Liver (tissue), 8 donors: ENCODE measurements at regions not wholly inside any gene's neighbourhood (a gene's known extent, or its start where the extent isn't known, plus 50 kb on each side); places are given as distances from the start of the nearest gene placed in this dataset.

Experiments used
- DNase-seq: peaks from one replicate; pipeline ENCODE4 v3.0.0-alpha.2; 2017; ENCODE audit warnings: low spot score
- H3K27ac ChIP-seq, 2 donors: one replicate each; pipeline ENCODE4 v1.7.0; 2013; ENCODE audit warnings: inconsistent platforms in 2 of 2, low read length in 2 of 2, control low read depth in 1 of 2, low read depth in 1 of 2, mild to moderate bottlenecking in 1 of 2
- H3K27me3 ChIP-seq, 4 donors: one replicate each; pipeline versions ENCODE4 v1.6.1 to v1.7.0; 2013; ENCODE audit warnings: low read length in 3 of 4, inconsistent platforms in 1 of 4, mild to moderate bottlenecking in 1 of 4, moderate library complexity in 1 of 4; ENCODE audit not compliant: control insufficient read depth in 4 of 4, insufficient read depth in 4 of 4
- H3K36me3 ChIP-seq, 4 donors: one replicate each; pipeline versions ENCODE4 v1.6.1 to v1.7.0; 2013; ENCODE audit warnings: low read length in 3 of 4, mild to moderate bottlenecking in 3 of 4, low read depth in 1 of 4, moderate library complexity in 1 of 4; ENCODE audit not compliant: control insufficient read depth in 4 of 4, insufficient read depth in 3 of 4
- H3K4me1 ChIP-seq, 4 donors: one replicate each; pipeline versions ENCODE4 v1.6.1 to v1.7.0; 2013; ENCODE audit warnings: low read length in 3 of 4, mild to moderate bottlenecking in 3 of 4, moderate library complexity in 1 of 4; ENCODE audit not compliant: control insufficient read depth in 4 of 4, insufficient read depth in 4 of 4
- H3K4me3 ChIP-seq, 3 donors: one replicate each; pipeline versions ENCODE4 v1.6.1 to v1.7.0; 2013; ENCODE audit warnings: low read length in 3 of 3, control low read depth in 1 of 3, low read depth in 1 of 3, mild to moderate bottlenecking in 1 of 3
- H3K9ac ChIP-seq, 2 donors: one replicate each; pipeline ENCODE4 v1.7.0; 2013; ENCODE audit warnings: low read length in 2 of 2, mild to moderate bottlenecking in 2 of 2, moderate library complexity in 2 of 2, control low read depth in 1 of 2, low read depth in 1 of 2
- H3K9me3 ChIP-seq, 4 donors: one replicate each; pipeline versions ENCODE4 v1.6.1 to v1.7.0; 2013; ENCODE audit warnings: low read length in 3 of 4; ENCODE audit not compliant: control insufficient read depth in 4 of 4
- ATF3 ChIP-seq: IDR thresholded peaks from 2 replicates; pipeline ENCODE4 v1.6.1; 2016; ENCODE audit warnings: antibody characterized with exemption
- EGR1 ChIP-seq, 2 donors: IDR thresholded peaks; 2 replicates each; pipeline ENCODE4 v1.6.1; 2016 to 2018; ENCODE audit warnings: antibody characterized with exemption in 2 of 2, low read depth in 2 of 2
- FOXA1 ChIP-seq: IDR thresholded peaks from 2 replicates; pipeline ENCODE4 v1.6.1; 2016; ENCODE audit warnings: antibody characterized with exemption
- FOXA2 ChIP-seq: IDR thresholded peaks from 2 replicates; pipeline ENCODE4 v1.6.1; 2016; ENCODE audit warnings: antibody characterized with exemption
- GABPA ChIP-seq, 2 donors: IDR thresholded peaks in 1 of 2; conservative IDR thresholded peaks in 1 of 2; 2 replicates each; pipeline ENCODE4 v1.6.1; 2016; ENCODE audit warnings: antibody characterized with exemption in 2 of 2, mild to moderate bottlenecking in 1 of 2, moderate library complexity in 1 of 2
- HNF4A ChIP-seq, 2 donors: conservative IDR thresholded peaks; 2 replicates each; pipeline ENCODE4 v1.6.1; 2016; ENCODE audit warnings: antibody characterized with exemption in 2 of 2, mild to moderate bottlenecking in 2 of 2
- HNF4G ChIP-seq: IDR thresholded peaks from 2 replicates; pipeline ENCODE4 v1.6.1; 2016; ENCODE audit warnings: antibody characterized with exemption
- JUND ChIP-seq, 2 donors: IDR thresholded peaks; 2 replicates each; pipeline ENCODE4 v1.6.1; 2016; ENCODE audit warnings: antibody characterized with exemption in 2 of 2
- NR2F2 ChIP-seq: IDR thresholded peaks from 2 replicates; pipeline ENCODE4 v1.6.1; 2016; ENCODE audit warnings: antibody characterized with exemption
- RAD21 ChIP-seq, 2 donors: IDR thresholded peaks; 2 replicates each; pipeline ENCODE4 v1.6.1; 2016; ENCODE audit warnings: antibody characterized with exemption in 2 of 2, mild to moderate bottlenecking in 2 of 2
- RXRA ChIP-seq, 2 donors: IDR thresholded peaks; 2 replicates each; pipeline ENCODE4 v1.6.1; 2017 to 2018; ENCODE audit warnings: antibody characterized with exemption in 2 of 2, mild to moderate bottlenecking in 1 of 2
- SP1 ChIP-seq: IDR thresholded peaks from 2 replicates; pipeline ENCODE4 v1.6.1; 2018; ENCODE audit warnings: antibody characterized with exemption, mild to moderate bottlenecking
- TAF1 ChIP-seq: conservative IDR thresholded peaks from 2 replicates; pipeline ENCODE4 v1.6.1; 2016; ENCODE audit warnings: antibody characterized with exemption, mild to moderate bottlenecking
- YY1 ChIP-seq: IDR thresholded peaks from 2 replicates; pipeline ENCODE4 v1.6.1; 2016; ENCODE audit warnings: antibody characterized with exemption, mild to moderate bottlenecking
- WGBS: extraction: QIAGEN DNeasy Blood & Tissue Kit; methylation state at CpG from one replicate; pipeline ENCODE4 v1.1.7; 2013; 5-methylcytosine and 5-hydroxymethylcytosine counted together
- TF ChIP-seq, protein P1 (sequence below): IDR thresholded peaks from 2 replicates; pipeline ENCODE4 v1.6.1; 2016; ENCODE audit warnings: antibody characterized with exemption
- TF ChIP-seq, protein P2 (sequence below): fragments of 150-350 bp; IDR thresholded peaks from 2 replicates; pipeline ENCODE4 v1.5.1; 2017; ENCODE audit warnings: improper control_type of control experiment, low read depth, low read length; ENCODE audit not compliant: missing input control
- donor health status: healthy.
- donor health status: healthy.
- donor health status: healthy.
- donor health status: healthy.
- donor health status: healthy.

- H3K9ac ChIP-seq, result no peak overlapping the region
- no peaks in the 10 kb centered on the region for H3K9me3 ChIP-seq
- H3K36me3 ChIP-seq, result no peaks in the 10 kb centered on the region
- no peak for TF ChIP-seq FOXA2
- TF ChIP-seq EGR1 (IDR thresholded peaks at IDR 0.05; ENCODE audit: low read depth in 2 of 2), result no peak
- TF ChIP-seq SP1, result no peak
- no peak for TF ChIP-seq TAF1
- DNase-seq, result no peak
- WGBS, result 55% methylated on average over 2 of the region's 2 CpGs
- H3K4me1 ChIP-seq, result no peaks in the 10 kb centered on the region
- no peak overlapping the region for H3K4me3 ChIP-seq
- peaks cover 0 to 3% (median 0%) of the 10 kb centered on the region in 4 donors for H3K27me3 ChIP-seq
- H3K27ac ChIP-seq, result no peak overlapping the region
These were observed 236.8 kb upstream of the TBC1D5 start for GRCh38 chr3:17979252-17979651.

- Histone ChIP-seq H3K4me3 (no peak overlapping the region), H3K27me3 (peaks cover 0 to 4% (median 0%) of the 10 kb centered on the region in 4 donors), H3K9ac (no peak overlapping the region), H3K4me1 (no peaks in the 10 kb centered on the region), H3K27ac (no peak overlapping the region), H3K9me3 (no peaks in the 10 kb centered on the region), H3K36me3 (no peaks in the 10 kb centered on the region)
- 87% methylated on average over 1 of the region's 1 CpG for WGBS
- TF ChIP-seq ATF3 (no peak), NR2F2 (no peak), GABPA (IDR thresholded peaks at IDR 0.05 in 1 of 2, conservative IDR thresholded peaks at IDR 0.05 in 1 of 2) (no peak), RXRA (IDR thresholded peaks at IDR 0.05) (no peak), TAF1 (no peak), YY1 (no peak), SP1 (no peak), HNF4G (no peak)
- TF ChIP-seq, protein P1, sequence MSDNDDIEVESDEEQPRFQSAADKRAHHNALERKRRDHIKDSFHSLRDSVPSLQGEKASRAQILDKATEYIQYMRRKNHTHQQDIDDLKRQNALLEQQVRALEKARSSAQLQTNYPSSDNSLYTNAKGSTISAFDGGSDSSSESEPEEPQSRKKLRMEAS, result no peak
- no peak for DNase-seq
These were observed 231.9 kb upstream of the TBC1D5 start for GRCh38 chr3:17974206-17974841.

DNA sequence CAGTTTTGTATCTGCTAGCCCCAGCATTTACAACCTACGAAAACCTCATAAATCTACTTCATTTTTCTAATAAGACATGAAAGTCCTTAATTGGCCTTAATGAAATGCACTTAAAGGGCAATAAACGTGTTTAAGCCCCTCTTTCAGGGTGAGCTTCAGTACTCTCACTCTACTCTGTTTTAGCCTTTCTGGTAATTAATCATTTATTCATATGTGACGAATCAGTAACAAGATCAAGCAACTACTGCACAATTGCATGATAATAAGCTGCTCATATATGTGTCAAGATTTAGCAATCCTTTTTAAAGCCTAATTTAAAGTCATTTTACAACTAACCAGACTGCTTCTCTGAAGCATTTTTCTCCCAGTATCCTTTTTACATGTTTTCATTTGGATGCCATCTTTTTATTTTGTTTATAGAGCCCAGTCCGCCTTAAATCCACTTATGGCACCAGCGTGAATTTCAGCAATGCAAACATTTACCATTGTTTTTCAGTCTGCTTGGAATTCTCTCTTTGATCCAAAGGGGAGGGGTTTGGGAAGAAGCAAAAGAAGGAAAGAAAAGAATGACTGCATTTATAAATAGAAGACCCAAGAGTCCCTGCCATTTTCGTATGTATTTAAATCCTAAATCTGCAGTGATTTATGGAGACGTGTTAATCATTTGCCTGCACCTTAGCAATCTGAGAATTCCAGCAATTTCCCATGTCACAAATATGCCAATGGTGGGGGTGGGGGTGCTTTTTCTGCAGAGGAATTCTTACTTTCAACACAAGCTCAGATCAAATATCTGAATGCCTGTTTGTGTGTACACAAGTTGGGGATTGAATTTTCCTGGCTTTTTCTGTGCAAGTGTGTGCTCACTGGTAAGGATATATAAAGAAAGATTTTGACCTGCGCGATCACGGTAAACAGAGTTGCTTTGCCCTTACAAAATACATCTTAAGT lies 230.8 kb upstream of the TBC1D5 start:
- no peak overlapping the region for H3K27ac ChIP-seq
- TF ChIP-seq GABPA (IDR thresholded peaks at IDR 0.05 in 1 of 2, conservative IDR thresholded peaks at IDR 0.05 in 1 of 2), result no peak
- no peak for TF ChIP-seq SP1
- TF ChIP-seq, protein P2, sequence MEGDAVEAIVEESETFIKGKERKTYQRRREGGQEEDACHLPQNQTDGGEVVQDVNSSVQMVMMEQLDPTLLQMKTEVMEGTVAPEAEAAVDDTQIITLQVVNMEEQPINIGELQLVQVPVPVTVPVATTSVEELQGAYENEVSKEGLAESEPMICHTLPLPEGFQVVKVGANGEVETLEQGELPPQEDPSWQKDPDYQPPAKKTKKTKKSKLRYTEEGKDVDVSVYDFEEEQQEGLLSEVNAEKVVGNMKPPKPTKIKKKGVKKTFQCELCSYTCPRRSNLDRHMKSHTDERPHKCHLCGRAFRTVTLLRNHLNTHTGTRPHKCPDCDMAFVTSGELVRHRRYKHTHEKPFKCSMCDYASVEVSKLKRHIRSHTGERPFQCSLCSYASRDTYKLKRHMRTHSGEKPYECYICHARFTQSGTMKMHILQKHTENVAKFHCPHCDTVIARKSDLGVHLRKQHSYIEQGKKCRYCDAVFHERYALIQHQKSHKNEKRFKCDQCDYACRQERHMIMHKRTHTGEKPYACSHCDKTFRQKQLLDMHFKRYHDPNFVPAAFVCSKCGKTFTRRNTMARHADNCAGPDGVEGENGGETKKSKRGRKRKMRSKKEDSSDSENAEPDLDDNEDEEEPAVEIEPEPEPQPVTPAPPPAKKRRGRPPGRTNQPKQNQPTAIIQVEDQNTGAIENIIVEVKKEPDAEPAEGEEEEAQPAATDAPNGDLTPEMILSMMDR, result no peak
- TF ChIP-seq NR2F2, result no peak
- no peak for TF ChIP-seq YY1
- no peak for TF ChIP-seq ATF3
- no peak for TF ChIP-seq RAD21 (IDR thresholded peaks at IDR 0.05)
- TF ChIP-seq JUND (IDR thresholded peaks at IDR 0.05), result no peak
- no peak for TF ChIP-seq HNF4G
- no peak for TF ChIP-seq HNF4A (conservative IDR thresholded peaks at IDR 0.05)
- TF ChIP-seq TAF1, result no peak
- TF ChIP-seq, protein P1, result no peak
- no peak for TF ChIP-seq FOXA1
- TF ChIP-seq EGR1 (IDR thresholded peaks at IDR 0.05; ENCODE audit: low read depth in 2 of 2), result no peak
- no peak for TF ChIP-seq RXRA (IDR thresholded peaks at IDR 0.05)
- no peak overlapping the region for H3K4me3 ChIP-seq
- no peaks in the 10 kb centered on the region for H3K4me1 ChIP-seq
- H3K9ac ChIP-seq, result no peak overlapping the region
- H3K36me3 ChIP-seq, result no peaks in the 10 kb centered on the region
- H3K9me3 ChIP-seq, result peaks cover 0 to 1% (median 0%) of the 10 kb centered on the region in 4 donors
- H3K27me3 ChIP-seq, result peaks cover 0 to 7% (median 0%) of the 10 kb centered on the region in 4 donors
- WGBS, result 43% methylated on average over 10 of the region's 10 CpGs
- no peak for DNase-seq
